ENCODE measurements at regions not wholly inside any gene's neighbourhood (a gene's known extent, or its start where the extent isn't known, plus 50 kb on each side); places are given as distances from the start of the nearest gene placed in this dataset.

- peak; percentile 88 for DNase-seq (ENCODE audit: low spot score)
Observed at GRCh38 chr1:181142096-181142958, 53.8 kb downstream of the IER5 start.

- DNase-seq (ENCODE audit: low spot score) = no peak
Observed at GRCh38 chr1:181143102-181143859, 54.8 kb downstream of the IER5 start.

DNA sequence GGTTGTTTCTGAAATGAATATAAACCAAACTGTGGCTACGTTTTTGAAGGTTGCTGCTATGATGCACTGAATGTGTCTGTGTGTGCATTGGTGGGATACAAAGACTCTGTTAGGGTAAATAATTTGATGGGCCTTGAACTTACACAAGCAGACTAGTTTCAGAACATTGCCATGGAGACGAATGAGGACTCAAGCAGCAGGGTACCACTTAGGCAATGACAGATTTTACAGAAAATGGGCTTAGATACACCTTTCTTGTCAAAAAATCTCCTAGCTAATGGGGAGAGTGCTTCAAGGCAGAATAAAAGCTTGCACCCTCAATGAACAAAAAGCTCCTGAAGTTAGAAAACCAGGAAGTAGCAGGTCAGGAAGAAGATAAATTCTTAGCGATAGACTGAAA lies 55.7 kb downstream of the IER5 start:
- DNase-seq (ENCODE audit: low spot score) = no peak

DNA sequence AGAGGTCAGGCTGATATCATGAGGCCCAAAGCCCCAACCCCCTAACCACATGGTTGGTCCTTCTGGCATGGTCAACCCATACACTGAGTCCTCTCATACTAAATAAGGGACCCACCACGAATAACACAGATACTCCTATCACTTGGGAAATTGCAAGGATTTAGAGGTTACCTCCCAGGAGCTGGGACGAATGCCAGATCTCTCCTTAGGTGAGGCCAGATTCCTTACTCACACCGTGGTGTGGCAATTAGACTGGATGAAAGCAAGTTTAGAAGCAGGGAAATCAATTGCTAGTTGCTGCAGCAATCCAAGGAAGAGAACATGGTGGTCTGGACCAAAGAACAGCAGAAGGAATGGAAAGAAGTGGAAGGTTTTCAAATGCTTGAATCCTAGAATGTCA lies 60.1 kb downstream of the IER5 start:
- DNase-seq (ENCODE audit: low spot score) = no peak

GRCh38 chr1:181149326-181150125 lies 61.0 kb downstream of the IER5 start:
- DNase-seq (ENCODE audit: low spot score) = no peak

DNA sequence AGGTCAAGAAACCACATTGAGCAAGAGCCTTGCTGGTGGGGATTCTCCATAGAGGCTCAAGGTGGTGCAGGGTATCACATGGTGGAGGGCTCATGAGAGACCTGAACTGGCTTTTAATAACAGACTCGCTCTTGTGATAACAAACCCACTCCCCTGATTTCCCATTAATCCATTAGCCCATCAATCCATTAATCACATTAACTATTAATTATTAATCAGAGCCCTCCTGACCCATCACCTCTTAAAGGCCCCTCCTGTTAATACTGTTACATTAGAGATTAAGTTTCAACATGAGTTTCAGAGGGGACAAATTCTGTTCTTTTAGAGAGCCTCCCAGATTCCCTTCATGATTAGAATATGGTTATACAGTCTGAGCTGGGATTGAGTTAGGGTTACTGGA lies 61.8 kb downstream of the IER5 start:
- DNase-seq (ENCODE audit: low spot score) = no peak

- no peak for DNase-seq (ENCODE audit: low spot score)
Observed at GRCh38 chr1:181150842-181151241, 62.3 kb downstream of the IER5 start.

GRCh38 chr1:181151378-181152326 lies 63.2 kb downstream of the IER5 start:
- DNase-seq (ENCODE audit: low spot score) = no peak

GRCh38 chr1:181152892-181153633 lies 64.6 kb downstream of the IER5 start:
- DNase-seq (ENCODE audit: low spot score) = no peak

DNA sequence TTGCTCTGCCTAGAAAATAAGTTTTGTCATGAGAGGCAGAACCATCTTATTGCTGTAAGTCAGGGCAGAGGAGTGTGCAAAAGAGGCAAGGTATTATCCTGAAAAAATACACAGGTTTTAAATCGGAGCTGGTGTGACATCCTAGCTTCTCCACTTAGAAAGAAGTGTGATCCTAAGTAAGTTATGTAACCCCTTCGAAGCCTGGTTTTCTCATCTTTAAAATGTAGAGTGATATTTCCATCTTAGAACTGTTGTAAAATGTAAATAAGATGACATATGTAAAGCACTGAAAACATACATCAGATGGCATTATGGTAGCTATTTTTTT lies 65.1 kb downstream of the IER5 start:
- DNase-seq (ENCODE audit: low spot score) = no peak

- DNase-seq (ENCODE audit: low spot score) = no peak
Observed at GRCh38 chr1:181155339-181155738, 66.8 kb downstream of the IER5 start.

- DNase-seq (ENCODE audit: low spot score) = peak; percentile 77
Observed at GRCh38 chr1:181159451-181160140, 71.1 kb downstream of the IER5 start.

- DNase-seq (ENCODE audit: low spot score) = no peak
Observed at GRCh38 chr1:181160322-181160721, 71.8 kb downstream of the IER5 start.

DNA sequence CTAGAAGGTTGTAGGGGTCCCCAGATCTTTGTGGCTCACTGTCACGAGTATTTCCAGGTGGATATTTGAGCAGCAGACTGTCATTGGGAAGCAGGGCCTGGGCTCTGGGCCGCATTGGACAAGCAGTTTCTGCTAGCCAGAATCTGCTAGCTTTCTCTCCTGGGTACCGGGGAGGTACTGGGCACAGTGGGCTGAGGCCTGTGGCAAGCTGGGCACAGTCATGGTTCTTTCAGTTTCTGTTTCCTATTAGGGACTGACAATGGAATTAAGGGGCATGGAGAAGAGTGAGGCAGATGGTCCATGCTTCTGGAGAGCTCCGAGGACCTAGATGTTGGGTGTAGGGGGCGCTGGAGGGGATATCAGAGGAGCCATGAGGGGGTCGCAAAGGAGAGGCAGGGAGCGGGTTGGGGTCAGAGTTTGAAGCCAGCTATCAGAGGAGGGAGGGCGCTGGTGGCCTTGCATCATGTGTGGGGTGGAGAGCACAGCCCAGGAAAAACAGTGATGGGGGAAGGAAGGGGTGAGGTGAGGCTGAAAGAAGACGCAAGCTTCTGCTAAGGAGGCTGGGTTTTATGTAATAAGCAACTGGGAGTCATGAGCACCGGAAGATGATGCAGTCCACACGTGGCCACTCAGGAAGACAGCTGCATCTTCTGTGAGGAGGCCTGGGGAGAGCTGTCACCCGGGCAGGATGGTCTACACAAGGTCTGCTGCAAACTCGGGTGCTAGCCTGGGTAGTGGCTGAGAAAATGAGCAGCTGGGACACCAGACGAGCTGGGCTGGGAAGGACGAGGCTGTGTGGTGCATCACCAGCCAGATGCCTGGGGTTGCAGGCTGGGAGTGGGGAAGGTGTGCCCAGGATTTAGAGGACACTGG lies 72.7 kb downstream of the IER5 start:
- no peak for DNase-seq (ENCODE audit: low spot score)

- DNase-seq (ENCODE audit: low spot score) = no peak
Observed at GRCh38 chr1:181163662-181164061, 75.2 kb downstream of the IER5 start.

- DNase-seq (ENCODE audit: low spot score) = peak; percentile 80
Observed at GRCh38 chr1:181166377-181167196, 78.1 kb downstream of the IER5 start.

GRCh38 chr1:181169281-181169865 lies 80.9 kb downstream of the IER5 start:
- DNase-seq (ENCODE audit: low spot score) = no peak

DNA sequence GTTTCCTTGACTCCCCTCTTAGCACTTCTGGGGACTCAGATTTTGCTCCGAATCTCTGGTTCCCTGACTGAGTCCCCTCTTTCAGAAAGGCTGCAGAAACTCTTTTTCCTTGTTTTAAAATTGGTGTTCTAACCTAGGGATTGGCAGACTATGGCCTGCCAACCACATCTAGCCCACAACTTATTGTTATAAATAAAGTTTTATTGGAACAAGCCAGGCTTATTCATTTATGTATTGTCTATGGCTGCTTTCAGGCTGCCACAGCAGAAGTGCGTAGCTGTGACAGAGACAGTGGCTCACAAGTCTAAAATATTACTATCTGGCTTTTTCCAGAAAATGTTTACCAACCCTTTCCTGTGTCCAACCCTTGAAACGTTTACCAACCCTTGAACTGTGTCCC lies 81.7 kb downstream of the IER5 start:
- DNase-seq (ENCODE audit: low spot score) = no peak

Measured in LoVo (cell line).